ENCODE measurements at regions not wholly inside any gene's neighbourhood (a gene's known extent, or its start where the extent isn't known, plus 50 kb on each side); places are given as distances from the start of the nearest gene placed in this dataset.

DNA sequence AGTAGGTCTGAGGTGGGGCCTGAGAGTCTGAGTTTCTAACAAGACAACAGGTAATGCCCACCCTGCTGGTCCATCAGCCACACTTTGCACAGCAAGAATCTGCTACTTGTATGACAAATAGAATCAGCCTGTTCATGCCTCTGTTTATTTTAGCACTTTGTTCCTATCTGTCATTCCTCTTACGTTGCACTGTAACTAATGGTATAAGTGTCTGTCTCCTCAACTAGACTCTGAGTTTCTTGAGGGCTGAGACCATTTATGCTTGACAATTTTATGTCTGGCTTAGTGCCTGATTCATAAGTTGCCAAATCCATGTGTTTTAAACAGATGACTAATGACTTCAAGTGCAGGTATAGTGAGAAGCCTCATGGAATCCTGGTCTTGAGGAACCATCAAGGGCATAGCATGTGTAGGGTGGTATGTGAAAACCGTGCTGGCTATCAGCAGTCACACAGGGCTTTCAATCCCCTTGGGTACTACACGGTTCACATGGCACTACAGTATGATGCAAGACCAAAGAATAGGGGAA, 209.7 kb downstream of the C11orf91 start:
- no peak overlapping the region for H3K4me3 ChIP-seq (ENCODE audit: low read depth, low read length)
- no peak for TF ChIP-seq CTCF (IDR thresholded peaks at IDR 0.05; ENCODE audit: insufficient read depth, low read length, poor library complexity, severe bottlenecking)
- no peaks in the 10 kb centered on the region for H3K36me3 ChIP-seq (ENCODE audit: control insufficient read depth, insufficient read depth, low read length)
- H3K27me3 ChIP-seq (ENCODE audit: control insufficient read depth, insufficient read depth, low read length) = no peaks in the 10 kb centered on the region
- DNase-seq (ENCODE audit: low read depth) = no peak

DNA sequence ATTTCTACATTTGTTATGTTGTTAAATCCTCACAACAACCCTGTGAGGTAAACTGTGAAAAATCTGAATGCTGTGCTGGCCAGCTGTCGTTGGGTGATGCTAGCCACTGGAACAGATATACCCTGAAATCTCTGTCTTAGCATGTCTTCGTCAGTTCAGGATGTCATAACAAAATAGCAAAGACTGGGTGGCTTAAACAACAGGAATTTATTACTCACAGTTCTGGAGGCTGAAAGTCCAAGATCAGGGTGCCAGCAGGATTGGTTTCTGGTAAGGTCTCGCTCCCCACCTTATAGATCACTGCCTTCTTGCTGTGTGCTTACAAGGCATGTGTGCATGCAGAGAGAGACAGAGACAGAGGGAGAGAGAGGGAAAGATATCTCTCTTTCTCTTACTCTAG, 211.7 kb downstream of the C11orf91 start:
- DNase-seq (ENCODE audit: low read depth) = no peak
- Histone ChIP-seq H3K27me3 (ENCODE audit: control insufficient read depth, insufficient read depth, low read length) (no peaks in the 10 kb centered on the region), H3K36me3 (ENCODE audit: control insufficient read depth, insufficient read depth, low read length) (no peaks in the 10 kb centered on the region), H3K4me3 (ENCODE audit: low read depth, low read length) (no peak overlapping the region)
- TF ChIP-seq CTCF (IDR thresholded peaks at IDR 0.05; ENCODE audit: insufficient read depth, low read length, poor library complexity, severe bottlenecking) = no peak

DNA sequence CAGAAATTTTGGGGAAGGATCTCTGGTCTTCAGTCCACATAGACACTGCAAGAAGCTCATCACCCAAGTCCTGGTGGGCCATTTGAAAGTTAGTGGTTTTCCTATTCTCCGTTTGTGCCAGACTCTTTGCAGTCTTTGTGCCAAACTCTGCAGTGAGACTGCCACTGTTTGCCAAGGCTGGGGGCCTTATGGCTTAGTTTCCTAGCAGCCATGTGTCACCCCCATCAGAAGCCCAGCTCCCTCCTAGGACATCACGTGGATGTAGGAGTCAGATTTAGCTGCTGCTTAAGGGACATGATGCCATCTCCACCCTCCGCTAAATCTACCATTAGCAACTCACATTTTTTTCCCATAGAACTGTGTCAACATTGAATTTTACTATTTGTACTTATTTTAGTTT, 220.0 kb downstream of the C11orf91 start:
- Histone ChIP-seq H3K36me3 (ENCODE audit: control insufficient read depth, insufficient read depth, low read length) (no peaks in the 10 kb centered on the region), H3K27me3 (ENCODE audit: control insufficient read depth, insufficient read depth, low read length) (no peaks in the 10 kb centered on the region), H3K4me3 (ENCODE audit: low read depth, low read length) (no peak overlapping the region)
- no peak for TF ChIP-seq CTCF (IDR thresholded peaks at IDR 0.05; ENCODE audit: insufficient read depth, low read length, poor library complexity, severe bottlenecking)
- DNase-seq (ENCODE audit: low read depth) = no peak

- no peaks in the 10 kb centered on the region for H3K36me3 ChIP-seq (ENCODE audit: control insufficient read depth, insufficient read depth, low read length)
- TF ChIP-seq CTCF (IDR thresholded peaks at IDR 0.05; ENCODE audit: insufficient read depth, low read length, poor library complexity, severe bottlenecking) = no peak
- DNase-seq (ENCODE audit: low read depth) = no peak
- no peak overlapping the region for H3K4me3 ChIP-seq (ENCODE audit: low read depth, low read length)
- no peaks in the 10 kb centered on the region for H3K27me3 ChIP-seq (ENCODE audit: control insufficient read depth, insufficient read depth, low read length)
These were observed 221.4 kb downstream of the C11orf91 start for GRCh38 chr11:33479231-33479630.

GRCh38 chr11:33478111-33478573, 221.0 kb downstream of the HIPK3 start:
- Histone ChIP-seq H3K4me3 (ENCODE audit: low read depth, low read length) (no peak overlapping the region), H3K27me3 (ENCODE audit: control insufficient read depth, insufficient read depth, low read length) (no peaks in the 10 kb centered on the region), H3K36me3 (ENCODE audit: control insufficient read depth, insufficient read depth, low read length) (no peaks in the 10 kb centered on the region)
- no peak for DNase-seq (ENCODE audit: low read depth)
- TF ChIP-seq CTCF (IDR thresholded peaks at IDR 0.05; ENCODE audit: insufficient read depth, low read length, poor library complexity, severe bottlenecking) = no peak

DNA sequence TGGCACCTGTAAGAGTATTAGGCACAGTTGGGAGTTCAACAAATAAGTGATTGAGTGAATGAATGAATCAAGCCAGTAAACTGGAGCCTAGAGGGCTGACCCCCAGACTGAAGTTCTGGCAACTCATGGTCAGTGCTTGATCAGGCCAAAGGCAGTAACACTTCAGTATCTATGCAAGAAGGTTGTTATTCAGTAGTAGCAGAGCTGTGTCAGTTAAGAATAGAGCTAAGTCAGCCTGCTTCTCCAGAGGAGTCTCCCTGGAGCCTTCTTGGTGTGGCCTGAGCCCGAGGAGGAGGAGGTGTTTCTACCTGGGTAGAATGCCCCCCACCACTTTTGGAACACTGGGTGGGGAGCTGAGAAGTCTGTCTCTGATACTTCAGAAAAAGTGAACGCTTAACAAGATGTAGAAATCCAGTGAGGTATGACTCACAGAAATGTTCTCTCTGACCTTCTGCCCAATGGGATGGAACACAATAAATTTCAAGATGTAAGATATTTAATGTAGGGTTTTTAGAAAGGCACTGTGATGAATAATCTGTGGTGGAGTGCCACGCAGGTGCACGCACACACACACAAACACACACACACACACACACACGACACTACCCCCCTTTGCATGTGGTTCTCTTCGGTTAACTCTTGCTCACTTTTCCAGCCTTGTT, 219.9 kb downstream of the HIPK3 start:
- Histone ChIP-seq H3K4me3 (ENCODE audit: low read depth, low read length) (no peak overlapping the region), H3K27me3 (ENCODE audit: control insufficient read depth, insufficient read depth, low read length) (no peaks in the 10 kb centered on the region), H3K36me3 (ENCODE audit: control insufficient read depth, insufficient read depth, low read length) (no peaks in the 10 kb centered on the region)
- no peak for TF ChIP-seq CTCF (IDR thresholded peaks at IDR 0.05; ENCODE audit: insufficient read depth, low read length, poor library complexity, severe bottlenecking)
- no peak for DNase-seq (ENCODE audit: low read depth)

Data from kidney epithelial cell (primary cell).